IMR-90 (cell line): ENCODE measurements at regions not wholly inside any gene's neighbourhood (a gene's known extent, or its start where the extent isn't known, plus 50 kb on each side); places are given as distances from the start of the nearest gene placed in this dataset.

ENCODE experiments used
- BHLHE40 ChIP-seq: fragments of 150-350 bp; IDR thresholded peaks from 2 replicates; pipeline ENCODE4 v1.6.1; 2016; ENCODE audit warnings: mild to moderate bottlenecking, low read depth, low read length
- CEBPB ChIP-seq: IDR thresholded peaks from 2 replicates; pipeline ENCODE4 v1.6.1; 2012; ENCODE audit warnings: low read depth, low read length, improper control_type of control experiment
- CHD1 ChIP-seq: IDR thresholded peaks from 2 replicates; pipeline ENCODE4 v1.6.1; 2012; ENCODE audit warnings: low read depth, low read length, improper control_type of control experiment
- MAFK ChIP-seq: IDR thresholded peaks from 2 replicates; pipeline ENCODE4 v1.6.1; 2012; ENCODE audit warnings: low read depth, low read length, improper control_type of control experiment
- MAZ ChIP-seq: IDR thresholded peaks from 2 replicates; pipeline ENCODE4 v1.6.1; 2012; ENCODE audit warnings: low read depth, mild to moderate bottlenecking, low read length, improper control_type of control experiment, moderate library complexity, borderline replicate concordance
- MXI1 ChIP-seq: IDR thresholded peaks from 2 replicates; pipeline ENCODE4 v1.6.1; 2012; ENCODE audit warnings: low read depth, mild to moderate bottlenecking, low read length, moderate library complexity, borderline replicate concordance
- POLR2A ChIP-seq: IDR thresholded peaks from 2 replicates; pipeline ENCODE4 v1.6.1; 2012; ENCODE audit warnings: mild to moderate bottlenecking, low read depth, low read length
- RAD21 ChIP-seq: IDR thresholded peaks from 2 replicates; pipeline ENCODE4 v1.6.1; 2012; ENCODE audit warnings: low read length, improper control_type of control experiment
- RCOR1 ChIP-seq: IDR thresholded peaks from 2 replicates; pipeline ENCODE4 v1.6.1; 2012; ENCODE audit warnings: mild to moderate bottlenecking, low read length, improper control_type of control experiment; ENCODE audit not compliant: insufficient replicate concordance
- RFX5 ChIP-seq: IDR thresholded peaks from 2 replicates; pipeline ENCODE4 v1.8.0; 2012; ENCODE audit warnings: low read depth, mild to moderate bottlenecking, low read length, moderate library complexity
- SMC3 ChIP-seq: fragments of 150-350 bp; IDR thresholded peaks from 2 replicates; pipeline ENCODE4 v1.6.1; 2016; ENCODE audit warnings: low read depth, mild to moderate bottlenecking, antibody characterized with exemption, low read length, moderate library complexity
- TF ChIP-seq, protein P1 (sequence below): conservative IDR thresholded peaks from 2 replicates; pipeline ENCODE4 v1.5.1; 2012; ENCODE audit warnings: mild to moderate bottlenecking, low read depth, low read length, improper control_type of control experiment
- TF ChIP-seq, protein P2 (sequence below): fragments of 150-350 bp; IDR thresholded peaks from 2 replicates; pipeline ENCODE4 v1.6.1; 2017; ENCODE audit warnings: mild to moderate bottlenecking, antibody characterized with exemption, low read length, low read depth
- TF ChIP-seq, protein P3 (sequence below): fragments of 150-350 bp; IDR thresholded peaks from 2 replicates; pipeline ENCODE4 v1.6.1; 2016; ENCODE audit warnings: low read depth, mild to moderate bottlenecking, low read length, moderate library complexity, borderline replicate concordance

DNA sequence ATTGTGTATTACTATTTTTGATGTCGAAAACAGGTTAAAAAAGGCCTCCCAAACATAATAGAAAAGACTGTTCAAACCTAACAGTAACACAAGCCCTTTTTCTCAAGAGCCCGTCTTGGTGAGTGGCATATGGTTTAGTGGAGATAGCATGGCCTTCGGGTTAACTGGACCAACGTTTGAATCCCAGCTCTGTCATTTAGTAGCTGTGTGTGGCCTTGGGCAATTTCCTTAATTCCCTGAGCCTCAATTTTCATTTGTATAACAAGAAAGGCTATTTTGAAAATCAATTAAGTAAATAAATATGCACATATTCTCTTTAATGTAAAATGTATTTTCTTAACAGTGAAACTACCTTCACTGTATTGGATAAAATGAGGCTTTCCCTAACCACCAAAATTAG, 62.3 kb downstream of the HELT start:
- TF ChIP-seq, protein P1, sequence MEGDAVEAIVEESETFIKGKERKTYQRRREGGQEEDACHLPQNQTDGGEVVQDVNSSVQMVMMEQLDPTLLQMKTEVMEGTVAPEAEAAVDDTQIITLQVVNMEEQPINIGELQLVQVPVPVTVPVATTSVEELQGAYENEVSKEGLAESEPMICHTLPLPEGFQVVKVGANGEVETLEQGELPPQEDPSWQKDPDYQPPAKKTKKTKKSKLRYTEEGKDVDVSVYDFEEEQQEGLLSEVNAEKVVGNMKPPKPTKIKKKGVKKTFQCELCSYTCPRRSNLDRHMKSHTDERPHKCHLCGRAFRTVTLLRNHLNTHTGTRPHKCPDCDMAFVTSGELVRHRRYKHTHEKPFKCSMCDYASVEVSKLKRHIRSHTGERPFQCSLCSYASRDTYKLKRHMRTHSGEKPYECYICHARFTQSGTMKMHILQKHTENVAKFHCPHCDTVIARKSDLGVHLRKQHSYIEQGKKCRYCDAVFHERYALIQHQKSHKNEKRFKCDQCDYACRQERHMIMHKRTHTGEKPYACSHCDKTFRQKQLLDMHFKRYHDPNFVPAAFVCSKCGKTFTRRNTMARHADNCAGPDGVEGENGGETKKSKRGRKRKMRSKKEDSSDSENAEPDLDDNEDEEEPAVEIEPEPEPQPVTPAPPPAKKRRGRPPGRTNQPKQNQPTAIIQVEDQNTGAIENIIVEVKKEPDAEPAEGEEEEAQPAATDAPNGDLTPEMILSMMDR: no peak
- TF ChIP-seq POLR2A: no peak
- no peak for TF ChIP-seq SMC3
- TF ChIP-seq RAD21: no peak
- TF ChIP-seq, protein P2, sequence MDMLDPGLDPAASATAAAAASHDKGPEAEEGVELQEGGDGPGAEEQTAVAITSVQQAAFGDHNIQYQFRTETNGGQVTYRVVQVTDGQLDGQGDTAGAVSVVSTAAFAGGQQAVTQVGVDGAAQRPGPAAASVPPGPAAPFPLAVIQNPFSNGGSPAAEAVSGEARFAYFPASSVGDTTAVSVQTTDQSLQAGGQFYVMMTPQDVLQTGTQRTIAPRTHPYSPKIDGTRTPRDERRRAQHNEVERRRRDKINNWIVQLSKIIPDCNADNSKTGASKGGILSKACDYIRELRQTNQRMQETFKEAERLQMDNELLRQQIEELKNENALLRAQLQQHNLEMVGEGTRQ: no peak
- TF ChIP-seq, protein P3, sequence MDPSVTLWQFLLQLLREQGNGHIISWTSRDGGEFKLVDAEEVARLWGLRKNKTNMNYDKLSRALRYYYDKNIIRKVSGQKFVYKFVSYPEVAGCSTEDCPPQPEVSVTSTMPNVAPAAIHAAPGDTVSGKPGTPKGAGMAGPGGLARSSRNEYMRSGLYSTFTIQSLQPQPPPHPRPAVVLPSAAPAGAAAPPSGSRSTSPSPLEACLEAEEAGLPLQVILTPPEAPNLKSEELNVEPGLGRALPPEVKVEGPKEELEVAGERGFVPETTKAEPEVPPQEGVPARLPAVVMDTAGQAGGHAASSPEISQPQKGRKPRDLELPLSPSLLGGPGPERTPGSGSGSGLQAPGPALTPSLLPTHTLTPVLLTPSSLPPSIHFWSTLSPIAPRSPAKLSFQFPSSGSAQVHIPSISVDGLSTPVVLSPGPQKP: no peak
- no peak for TF ChIP-seq MAFK
- TF ChIP-seq MAZ: no peak
- TF ChIP-seq RCOR1: no peak
- TF ChIP-seq CHD1: no peak
- no peak for TF ChIP-seq RFX5
- no peak for TF ChIP-seq MXI1
- TF ChIP-seq BHLHE40: no peak
- TF ChIP-seq CEBPB: no peak
